Omental fat pad (tissue), 3 donors: ENCODE measurements at regions not wholly inside any gene's neighbourhood (a gene's known extent, or its start where the extent isn't known, plus 50 kb on each side); places are given as distances from the start of the nearest gene placed in this dataset.

Experiments
- ATAC-seq: fragments of 150-250 bp; one replicate; pipeline ENCODE4 v1.9.1; 2016; ENCODE audit warnings: mild to moderate bottlenecking, moderate library complexity; ENCODE audit not compliant: low FRiP score
- DNase-seq: peaks from one replicate; pipeline ENCODE4 v3.0.0-alpha.2; 2019; ENCODE audit warnings: low spot score
- TF ChIP-seq, protein P1 (sequence below), 3 donors: fragments of 450-650 bp; IDR thresholded peaks; one replicate each; pipeline ENCODE4 v1.5.1; 2016 to 2017; ENCODE audit warnings: antibody characterized with exemption in 3 of 3, mild to moderate bottlenecking in 3 of 3, moderate library complexity in 2 of 3

DNA sequence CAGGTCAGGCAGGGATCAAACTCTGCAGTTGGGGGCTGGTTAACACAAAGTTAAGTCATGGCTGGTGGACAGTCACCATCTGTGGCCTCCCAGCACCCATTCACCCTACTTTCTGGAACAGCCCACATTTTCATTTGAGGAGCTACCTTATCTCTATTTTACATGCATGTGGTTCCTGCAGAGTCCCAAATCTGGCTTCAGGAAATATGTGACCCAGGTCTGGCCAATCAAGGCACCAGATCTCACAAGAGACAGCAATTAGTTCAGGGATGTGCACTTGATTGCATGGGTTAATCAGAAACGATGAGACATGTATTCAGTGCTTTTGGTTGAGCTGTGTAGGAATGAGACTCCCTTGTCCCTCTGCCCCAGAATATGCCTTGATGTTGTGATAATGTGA, 170.9 kb downstream of the NR2F2 start:
- TF ChIP-seq, protein P1, sequence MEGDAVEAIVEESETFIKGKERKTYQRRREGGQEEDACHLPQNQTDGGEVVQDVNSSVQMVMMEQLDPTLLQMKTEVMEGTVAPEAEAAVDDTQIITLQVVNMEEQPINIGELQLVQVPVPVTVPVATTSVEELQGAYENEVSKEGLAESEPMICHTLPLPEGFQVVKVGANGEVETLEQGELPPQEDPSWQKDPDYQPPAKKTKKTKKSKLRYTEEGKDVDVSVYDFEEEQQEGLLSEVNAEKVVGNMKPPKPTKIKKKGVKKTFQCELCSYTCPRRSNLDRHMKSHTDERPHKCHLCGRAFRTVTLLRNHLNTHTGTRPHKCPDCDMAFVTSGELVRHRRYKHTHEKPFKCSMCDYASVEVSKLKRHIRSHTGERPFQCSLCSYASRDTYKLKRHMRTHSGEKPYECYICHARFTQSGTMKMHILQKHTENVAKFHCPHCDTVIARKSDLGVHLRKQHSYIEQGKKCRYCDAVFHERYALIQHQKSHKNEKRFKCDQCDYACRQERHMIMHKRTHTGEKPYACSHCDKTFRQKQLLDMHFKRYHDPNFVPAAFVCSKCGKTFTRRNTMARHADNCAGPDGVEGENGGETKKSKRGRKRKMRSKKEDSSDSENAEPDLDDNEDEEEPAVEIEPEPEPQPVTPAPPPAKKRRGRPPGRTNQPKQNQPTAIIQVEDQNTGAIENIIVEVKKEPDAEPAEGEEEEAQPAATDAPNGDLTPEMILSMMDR (IDR thresholded peaks at IDR 0.05), result no peak
- no peak for ATAC-seq
- DNase-seq, result no peak

- ATAC-seq (no peak), DNase-seq (no peak)
- TF ChIP-seq, protein P1 (IDR thresholded peaks at IDR 0.05), result no peak
Measured at GRCh38 chr15:96502196-96502595, 171.7 kb downstream of the NR2F2 start.

- ATAC-seq (no peak), DNase-seq (no peak)
- TF ChIP-seq, protein P1 (IDR thresholded peaks at IDR 0.05), result no peak
Measured at GRCh38 chr15:96503276-96503675, 172.8 kb downstream of the NR2F2 start.

- TF ChIP-seq, protein P1 (IDR thresholded peaks at IDR 0.05), result no peak
- DNase-seq, result no peak
Measured at GRCh38 chr15:96504371-96504770, 173.9 kb downstream of the NR2F2 start.

GRCh38 chr15:96505014-96505413, 174.5 kb downstream of the NR2F2 start:
- ATAC-seq (no peak), DNase-seq (no peak)
- TF ChIP-seq, protein P1 (IDR thresholded peaks at IDR 0.05), result no peak

More at GRCh38 chr15:96504371-96504770, 173.9 kb downstream of the NR2F2 start:
- no peak for ATAC-seq

- TF ChIP-seq, protein P1 (IDR thresholded peaks at IDR 0.05), result no peak
- DNase-seq (no peak), ATAC-seq (no peak)
Measured at GRCh38 chr15:96514607-96515285, 184.2 kb downstream of the NR2F2 start.

GRCh38 chr15:96515371-96515770, 184.9 kb downstream of the NR2F2 start:
- TF ChIP-seq, protein P1 (IDR thresholded peaks at IDR 0.05), result no peak
- ATAC-seq (no peak), DNase-seq (no peak)
